HG02623 (cell line): ENCODE measurements at regions not wholly inside any gene's neighbourhood (a gene's known extent, or its start where the extent isn't known, plus 50 kb on each side); places are given as distances from the start of the nearest gene placed in this dataset.

Experiments used
- ATAC-seq: cut with Tn5 transposase; IDR thresholded peaks from one replicate; pipeline ENCODE4 v1.9.1; 2021; ENCODE audit warnings: moderate library complexity; ENCODE audit not compliant: unreplicated experiment

DNA sequence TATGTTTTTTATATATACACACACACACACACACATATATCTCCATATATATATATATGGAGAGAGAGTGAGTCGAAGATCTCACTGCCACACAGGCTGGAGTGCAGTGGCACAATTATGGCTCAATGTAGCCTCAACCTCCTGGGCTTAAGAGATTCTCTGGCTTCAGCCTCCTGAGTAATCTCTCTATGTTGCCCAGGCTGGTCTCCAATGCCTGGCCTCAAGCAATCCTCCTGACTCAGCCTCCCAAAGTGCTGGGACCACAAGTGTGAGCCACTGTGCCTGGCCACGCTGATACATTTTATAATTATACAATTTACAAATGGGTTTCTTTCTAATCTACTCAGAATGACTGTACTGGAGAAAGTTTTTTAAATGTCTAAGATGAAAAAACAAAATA lies 664.2 kb downstream of the PTPRC start:
- ATAC-seq: no peak

DNA sequence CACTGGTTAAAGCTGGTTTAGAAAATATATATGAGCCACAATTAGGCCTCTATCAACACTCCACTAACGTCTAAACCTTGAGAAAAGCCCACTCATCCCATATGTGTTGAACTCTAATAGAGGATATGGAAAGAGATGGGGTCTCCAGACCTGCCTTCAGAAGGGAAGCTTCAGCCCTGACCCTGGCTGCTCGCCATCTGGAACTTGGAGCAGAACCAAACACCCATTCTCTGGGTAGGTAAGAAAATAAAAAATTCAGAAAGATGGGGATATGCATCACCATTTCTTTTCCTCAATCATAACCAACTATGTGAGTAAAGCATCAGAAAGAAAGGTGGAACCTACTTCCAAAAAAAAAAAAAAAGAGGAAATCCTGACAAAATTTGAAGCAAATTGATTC lies 666.2 kb downstream of the PTPRC start:
- no peak for ATAC-seq

DNA sequence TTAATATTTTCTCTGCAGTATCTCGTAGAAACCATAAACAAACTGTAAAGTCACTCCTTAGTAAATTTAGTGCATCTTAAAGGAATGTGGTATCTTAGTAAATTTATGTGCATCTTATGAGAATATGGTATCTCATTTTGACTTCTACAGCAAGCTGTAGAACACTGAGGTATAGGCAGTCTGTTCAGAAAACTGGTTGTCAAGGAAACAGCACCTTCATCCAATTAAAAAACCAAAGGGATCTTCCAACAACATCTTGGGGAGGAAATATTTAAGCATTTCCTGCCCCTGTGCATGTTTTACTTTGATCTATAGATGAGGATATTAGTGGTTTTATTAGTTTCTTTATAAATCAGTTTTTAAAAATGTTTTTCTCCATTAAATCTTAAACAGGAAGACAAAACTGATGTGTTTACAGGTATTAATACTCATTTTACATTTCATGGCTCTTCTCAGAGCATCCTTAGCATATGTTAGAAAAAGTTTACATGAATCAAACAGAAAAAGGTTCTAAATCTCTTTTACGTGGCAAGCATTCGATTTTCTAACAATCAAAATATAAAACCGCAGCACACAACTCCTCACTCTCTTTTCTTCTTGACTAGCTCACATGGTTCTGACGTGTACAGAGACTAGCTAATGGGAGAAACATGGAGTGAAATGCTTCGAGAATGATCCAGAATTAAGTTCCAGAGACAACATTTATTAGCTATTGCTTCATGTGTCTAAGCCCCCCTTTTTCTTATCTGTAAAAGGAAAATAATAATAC lies 668.8 kb downstream of the PTPRC start:
- no peak for ATAC-seq

DNA sequence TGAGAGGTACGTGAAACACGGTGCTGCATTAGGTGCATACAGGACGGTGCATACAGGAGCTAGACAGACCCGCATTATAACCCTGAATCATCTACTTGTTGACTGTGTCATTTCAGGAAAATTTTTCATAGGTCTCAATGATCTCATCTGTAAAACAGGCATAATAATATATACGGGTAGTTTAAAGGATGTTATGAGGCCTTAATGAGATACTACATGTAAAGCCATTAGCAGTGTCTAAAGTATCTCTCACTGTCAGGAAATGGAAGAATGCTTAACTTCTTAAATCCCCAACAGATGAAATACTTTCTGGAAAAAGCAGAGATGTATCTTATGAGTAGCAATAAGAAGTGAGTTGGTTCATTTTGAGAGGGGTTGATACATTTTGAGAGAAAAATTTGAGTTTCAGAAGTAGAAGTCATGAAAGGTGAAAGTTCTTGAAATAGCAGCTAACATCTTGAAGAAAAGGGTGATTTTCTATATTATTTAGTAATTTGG lies 669.6 kb downstream of the PTPRC start:
- no peak for ATAC-seq

- ATAC-seq: no peak
These were observed 671.9 kb downstream of the PTPRC start for GRCh38 chr1:199310708-199311107.

- ATAC-seq: no peak
These were observed 672.8 kb downstream of the PTPRC start for GRCh38 chr1:199311478-199312262.

DNA sequence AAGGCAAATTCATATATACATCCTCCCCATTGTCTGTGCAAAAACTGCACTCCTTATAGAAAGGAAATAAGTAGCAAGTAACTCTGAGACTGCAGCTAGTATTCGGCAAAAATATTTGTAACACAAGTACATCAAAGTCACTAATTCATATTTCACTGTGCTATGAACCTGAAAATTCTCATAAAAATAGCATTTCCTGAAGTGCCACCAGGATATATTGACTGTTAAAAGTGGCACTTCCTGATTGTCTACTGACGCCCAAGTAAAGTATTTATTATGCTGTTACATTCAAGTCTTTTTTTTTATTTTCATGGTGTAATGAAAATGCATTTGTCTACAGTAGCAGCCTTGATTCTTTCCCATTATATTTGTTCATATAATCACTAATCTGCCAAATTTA lies 673.8 kb downstream of the PTPRC start:
- ATAC-seq: no peak

GRCh38 chr1:199313444-199313843 lies 674.6 kb downstream of the PTPRC start:
- no peak for ATAC-seq

DNA sequence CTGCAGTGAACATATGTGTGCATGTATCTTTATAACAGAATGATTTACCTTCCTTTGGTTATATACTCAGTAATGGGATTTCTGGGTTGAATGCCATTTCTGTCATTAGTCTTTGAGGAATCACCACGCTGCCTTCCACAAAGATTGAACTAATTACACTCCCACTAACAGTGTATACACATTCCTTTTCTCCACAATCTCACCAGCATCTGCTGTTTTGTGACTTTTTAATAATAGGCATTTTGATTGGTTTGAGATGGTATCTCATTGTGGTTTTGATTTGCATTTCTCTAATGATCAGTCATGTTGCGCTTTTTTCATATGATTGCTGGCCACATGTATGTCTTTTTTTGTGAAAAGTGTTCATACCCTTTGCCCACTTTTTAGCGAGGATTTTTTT lies 680.5 kb downstream of the PTPRC start:
- ATAC-seq: no peak

DNA sequence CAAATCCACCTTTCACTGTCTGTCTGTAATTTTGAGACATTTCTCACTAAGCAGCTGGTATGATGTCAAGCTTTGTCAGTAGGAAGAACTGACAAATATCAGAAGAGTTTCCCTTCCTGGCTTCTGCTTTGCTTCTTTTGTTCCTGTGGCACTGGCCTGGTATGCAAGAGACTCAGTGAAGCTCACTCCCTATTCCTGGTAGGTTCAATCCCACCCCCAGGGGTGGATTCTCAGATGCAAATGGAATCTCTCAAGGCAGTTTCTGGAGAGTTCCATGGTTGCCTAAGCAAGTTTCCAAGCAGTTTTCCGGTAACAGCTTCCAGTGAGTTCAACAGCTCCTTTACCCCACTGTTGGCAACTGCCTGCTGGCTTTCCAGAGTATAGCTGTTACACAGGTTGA lies 683.4 kb downstream of the PTPRC start:
- ATAC-seq: no peak

GRCh38 chr1:199333180-199333579 lies 694.3 kb upstream of the NR5A2 start:
- ATAC-seq: no peak

DNA sequence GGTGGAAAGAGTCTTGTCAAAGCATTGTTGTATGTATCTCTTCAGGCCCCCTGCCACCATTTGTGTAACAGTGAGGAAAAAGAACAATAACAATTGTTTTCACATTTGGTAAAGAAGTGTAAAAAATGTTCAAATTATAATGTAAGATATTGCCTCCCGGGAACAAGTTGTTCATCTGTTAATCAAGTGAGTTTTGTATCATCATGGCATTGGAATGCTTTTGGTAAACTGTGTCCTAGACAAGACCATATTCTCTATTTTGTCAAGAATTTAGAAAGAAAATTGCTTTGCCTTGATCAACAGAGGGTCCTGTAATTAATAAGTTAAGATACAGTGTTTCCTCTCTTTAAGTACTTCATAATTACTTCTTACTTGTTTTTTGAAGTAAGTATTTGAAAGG lies 692.0 kb upstream of the NR5A2 start:
- ATAC-seq: no peak

GRCh38 chr1:199336745-199337640 lies 690.5 kb upstream of the NR5A2 start:
- ATAC-seq: no peak

DNA sequence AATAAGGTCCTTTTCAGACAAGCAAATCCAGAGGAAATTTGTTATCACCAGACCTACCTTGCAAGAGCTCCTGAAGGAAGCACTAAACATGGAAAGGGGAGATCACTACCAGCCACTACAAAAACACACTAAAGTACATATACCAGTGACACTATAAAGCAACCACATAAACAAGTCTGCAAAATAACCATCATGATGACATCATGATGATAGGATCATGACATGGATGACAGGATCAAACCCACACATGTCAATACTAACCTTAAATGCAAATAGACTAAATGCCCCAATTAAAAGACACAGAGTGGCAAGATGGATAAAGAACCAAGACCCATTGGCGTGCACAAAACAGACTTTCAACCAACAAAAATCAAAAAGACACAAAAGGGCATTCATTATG lies 688.8 kb upstream of the NR5A2 start:
- ATAC-seq: no peak

DNA sequence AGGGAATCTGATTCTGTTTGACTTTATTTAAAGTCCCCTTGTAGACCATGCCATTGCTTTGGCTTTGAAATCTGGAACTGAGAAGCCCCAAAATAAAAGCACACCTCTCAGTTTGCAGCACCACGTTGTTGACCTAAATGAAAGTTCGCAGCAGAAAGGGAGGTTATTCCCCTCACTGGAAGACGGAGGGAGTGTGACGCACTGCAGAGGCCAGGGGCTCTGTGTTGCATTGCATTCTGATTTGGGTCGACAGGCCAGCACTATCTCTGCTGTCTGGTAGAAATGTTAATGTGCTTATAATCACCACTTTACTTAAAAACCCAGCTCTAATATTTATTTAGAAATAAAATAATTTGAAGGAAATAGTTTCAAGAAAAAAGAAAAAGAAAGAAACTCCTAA lies 675.2 kb upstream of the NR5A2 start:
- ATAC-seq: no peak

DNA sequence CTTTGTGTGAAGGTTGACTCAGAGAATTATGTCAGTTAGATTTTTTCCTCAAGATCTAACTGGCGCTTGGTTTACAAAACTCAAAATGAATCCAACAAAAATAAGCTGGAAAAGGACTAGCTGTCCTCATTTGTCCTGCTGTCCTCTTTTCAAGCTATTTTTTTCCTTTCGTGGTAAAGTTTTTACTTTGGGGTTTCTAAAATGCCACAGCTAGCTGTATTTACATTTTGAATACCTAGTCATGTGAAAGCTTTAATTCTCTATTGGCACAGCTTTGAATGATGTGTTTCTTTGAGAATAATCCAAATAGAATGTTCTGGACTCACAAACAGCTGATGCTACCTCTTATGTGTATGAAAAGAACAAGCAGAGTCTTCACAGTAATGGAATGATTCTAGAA lies 673.6 kb upstream of the NR5A2 start:
- no peak for ATAC-seq

- ATAC-seq: no peak
These were observed 670.9 kb upstream of the NR5A2 start for GRCh38 chr1:199356561-199356960.

- ATAC-seq: no peak
These were observed 669.9 kb upstream of the NR5A2 start for GRCh38 chr1:199357599-199357998.

- ATAC-seq: no peak
These were observed 664.5 kb upstream of the NR5A2 start for GRCh38 chr1:199362996-199363395.

DNA sequence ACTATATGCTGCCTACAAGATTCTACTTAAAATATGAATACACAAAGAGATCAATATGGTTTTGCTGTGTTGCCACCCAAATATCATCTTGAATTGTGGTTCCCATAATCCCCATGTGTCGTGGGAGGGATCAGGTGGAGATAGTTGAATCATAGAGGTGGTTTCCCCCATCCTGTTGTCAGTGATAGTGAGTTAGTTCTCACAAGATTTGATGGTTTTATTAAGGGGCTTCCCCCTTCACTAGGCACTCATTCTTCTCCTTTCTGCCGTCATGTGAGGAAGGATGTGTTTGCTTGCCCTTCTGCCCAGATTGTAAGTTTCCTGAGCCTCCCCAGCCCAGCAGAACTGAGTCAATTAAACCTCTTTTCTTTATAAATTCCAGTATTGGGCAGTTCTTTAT lies 654.4 kb upstream of the NR5A2 start:
- ATAC-seq: no peak

- ATAC-seq: no peak
These were observed 650.3 kb upstream of the NR5A2 start for GRCh38 chr1:199377211-199377610.
